ENCODE measurements at regions not wholly inside any gene's neighbourhood (a gene's known extent, or its start where the extent isn't known, plus 50 kb on each side); places are given as distances from the start of the nearest gene placed in this dataset.
"Not testable (repeated sequence)": the region's sequence is repeated elsewhere in the genome, so short reads cannot be mapped to it uniquely, and the experiment has no call there.

DNA sequence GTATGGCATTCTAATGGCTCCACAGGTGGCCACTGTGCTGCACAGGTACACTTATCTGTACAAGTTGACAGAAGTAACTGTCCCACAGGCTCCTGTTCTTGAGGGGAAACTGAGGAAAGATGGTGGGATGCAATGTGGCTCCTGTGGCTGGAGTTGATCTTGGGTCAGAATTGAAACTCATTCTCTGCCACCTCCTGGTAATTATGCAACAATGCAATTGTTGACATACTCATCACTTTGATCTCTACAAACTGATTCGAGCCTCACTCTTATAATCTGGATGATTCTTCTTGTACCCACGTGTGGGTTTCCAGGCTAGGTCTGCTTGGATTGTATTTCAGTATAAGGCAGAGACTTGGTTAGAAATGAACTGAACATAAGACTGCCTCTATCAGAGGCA lies 148.8 kb downstream of the CCNG2 start:
- no peak for DNase-seq (ENCODE audit: low spot score)

DNA sequence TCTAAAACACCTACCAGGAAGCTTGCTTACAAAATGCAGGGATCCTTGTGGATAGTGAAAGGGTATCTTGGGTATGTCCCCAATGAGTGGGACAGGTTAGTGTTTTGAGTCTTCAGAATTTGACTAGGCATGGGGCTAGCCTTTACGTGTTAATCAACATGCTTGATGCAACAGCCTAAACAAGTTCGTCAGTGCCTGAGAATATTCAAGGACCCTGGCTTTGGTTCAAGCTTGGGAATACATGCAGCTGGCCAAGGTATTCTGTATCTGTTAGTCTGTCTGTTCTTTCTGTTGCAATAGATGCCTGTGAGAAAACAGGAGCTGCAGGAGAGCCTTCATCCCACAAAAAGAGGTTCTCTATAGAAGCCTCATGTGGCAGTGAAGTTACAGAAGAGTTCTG lies 149.5 kb downstream of the CCNG2 start:
- DNase-seq (ENCODE audit: low spot score): no peak

DNA sequence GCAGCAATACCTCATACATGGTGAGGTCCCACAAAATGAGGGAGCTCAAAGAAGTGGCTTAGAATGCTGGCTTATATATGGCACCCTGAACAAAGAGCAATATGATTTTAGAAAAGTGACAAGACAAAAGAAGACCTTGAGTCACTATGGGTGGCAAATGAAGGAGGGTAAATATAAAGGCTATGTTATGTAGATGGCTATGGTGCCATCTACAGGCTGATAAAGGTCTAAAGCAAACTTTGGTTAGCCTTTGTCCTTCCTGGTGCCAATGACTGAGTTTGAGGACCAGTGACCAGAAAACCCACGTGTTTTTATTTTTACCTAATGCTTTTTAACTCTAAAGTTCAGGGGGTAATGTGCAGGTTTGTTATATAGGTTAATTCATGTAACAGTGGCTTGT lies 151.8 kb downstream of the CCNG2 start:
- DNase-seq (ENCODE audit: low spot score): no peak

DNA sequence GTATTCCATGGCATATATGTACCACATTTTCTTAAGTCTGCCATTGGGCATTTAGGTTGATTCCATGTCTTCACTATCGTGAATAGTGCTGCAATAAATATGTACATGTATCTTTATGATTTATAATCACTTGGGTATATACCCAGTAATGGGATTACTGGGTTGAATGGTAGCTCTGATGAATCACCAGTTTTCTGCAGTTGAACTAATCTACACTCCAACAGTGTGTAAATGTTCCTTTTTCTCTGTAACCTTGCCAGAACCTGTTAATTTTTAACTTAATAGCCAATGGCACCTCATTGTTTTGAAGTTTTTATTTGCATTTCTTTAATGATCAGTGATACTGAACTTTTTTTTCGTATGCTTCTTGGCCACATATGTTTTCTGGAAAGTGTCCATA lies 152.5 kb downstream of the CCNG2 start:
- DNase-seq (ENCODE audit: low spot score): no peak

DNA sequence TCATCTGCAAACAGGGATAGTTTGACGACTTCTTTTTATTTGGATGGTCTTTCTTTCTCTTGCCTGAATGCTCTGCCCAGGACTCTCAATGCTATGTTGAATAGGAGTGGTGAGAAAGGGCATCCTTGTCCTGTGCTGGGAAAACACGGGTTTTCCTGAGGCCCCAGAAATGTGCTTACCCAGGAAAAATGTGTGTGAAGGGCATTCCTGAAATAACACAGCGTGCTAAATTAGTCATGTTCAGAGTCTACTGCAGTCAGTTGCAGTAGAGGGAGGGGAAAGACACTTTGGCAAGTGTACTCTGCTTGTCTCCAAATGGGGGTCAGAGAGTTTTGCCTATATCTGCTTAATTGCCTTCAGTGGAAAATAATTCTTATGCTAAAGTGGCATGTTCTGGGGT lies 153.9 kb downstream of the CCNG2 start:
- DNase-seq (ENCODE audit: low spot score): no peak

DNA sequence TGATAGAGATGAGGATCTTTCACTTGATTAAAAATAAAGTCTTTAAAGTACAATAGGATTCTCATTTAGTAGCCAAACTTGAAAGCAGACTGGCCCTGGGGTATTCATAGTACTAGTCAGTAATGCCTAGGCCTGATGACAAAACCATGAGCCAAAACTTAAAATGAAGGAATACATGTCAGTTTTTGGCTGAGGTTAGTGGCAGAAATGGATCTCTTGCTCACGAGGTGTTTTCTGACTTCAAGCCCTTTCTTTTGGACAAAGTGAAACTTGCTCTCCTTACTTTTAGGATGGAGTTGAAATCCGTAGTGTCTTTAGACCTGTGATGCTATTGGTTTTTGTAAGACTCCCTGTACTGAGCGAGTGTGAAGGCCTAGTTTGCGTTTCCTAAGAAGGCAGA lies 157.7 kb downstream of the CCNG2 start:
- DNase-seq (ENCODE audit: low spot score): no peak

DNA sequence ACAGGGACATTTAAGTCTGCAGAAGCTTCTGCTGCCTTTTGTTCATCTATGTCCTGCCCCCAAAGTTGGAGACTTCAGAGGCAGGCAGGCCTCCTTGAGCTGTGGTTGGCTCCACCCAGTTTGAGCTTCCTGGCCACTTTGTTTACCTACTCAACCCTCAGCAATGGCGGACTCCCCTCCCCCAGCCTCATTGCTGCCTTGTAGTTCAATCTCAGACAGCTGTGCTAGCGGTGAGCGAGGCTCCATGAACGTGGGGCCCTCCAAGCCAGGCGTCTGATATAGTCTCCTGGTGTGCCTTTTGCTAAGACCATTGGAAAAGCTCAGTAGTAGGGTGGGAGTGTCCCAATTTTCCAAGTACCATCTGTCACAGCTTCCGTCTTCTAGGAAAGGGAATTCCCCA lies 170.1 kb downstream of the CCNG2 start:
- no peak for DNase-seq (ENCODE audit: low spot score)

DNA sequence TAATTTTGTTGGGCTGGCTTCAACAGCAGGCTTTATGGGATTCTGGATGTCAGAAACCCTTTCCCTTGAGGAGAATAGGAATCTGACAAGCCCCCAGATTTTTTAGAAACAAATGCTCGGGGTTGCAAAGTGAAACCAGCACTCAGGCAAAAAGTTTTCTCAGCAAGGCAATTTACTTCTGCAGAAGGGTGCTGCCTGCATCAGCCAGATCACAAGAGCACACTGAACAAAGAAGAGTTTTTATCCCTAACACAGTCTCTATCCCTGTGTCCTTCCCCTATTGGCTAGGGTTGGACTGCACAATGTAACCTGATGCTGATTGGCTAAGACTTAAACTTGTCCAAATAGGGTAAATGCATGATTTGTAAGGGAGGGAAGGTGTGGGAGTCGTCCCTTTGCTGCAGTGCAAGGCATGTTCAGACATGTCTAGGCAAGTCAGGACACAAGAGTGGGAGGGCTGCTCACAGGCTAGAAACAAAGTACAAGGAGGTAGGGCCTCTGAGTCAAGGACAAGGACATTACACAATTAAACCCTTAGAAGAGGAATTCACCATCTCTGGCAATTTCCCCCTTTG lies 175.8 kb downstream of the CCNG2 start:
- DNase-seq (ENCODE audit: low spot score): no peak

DNA sequence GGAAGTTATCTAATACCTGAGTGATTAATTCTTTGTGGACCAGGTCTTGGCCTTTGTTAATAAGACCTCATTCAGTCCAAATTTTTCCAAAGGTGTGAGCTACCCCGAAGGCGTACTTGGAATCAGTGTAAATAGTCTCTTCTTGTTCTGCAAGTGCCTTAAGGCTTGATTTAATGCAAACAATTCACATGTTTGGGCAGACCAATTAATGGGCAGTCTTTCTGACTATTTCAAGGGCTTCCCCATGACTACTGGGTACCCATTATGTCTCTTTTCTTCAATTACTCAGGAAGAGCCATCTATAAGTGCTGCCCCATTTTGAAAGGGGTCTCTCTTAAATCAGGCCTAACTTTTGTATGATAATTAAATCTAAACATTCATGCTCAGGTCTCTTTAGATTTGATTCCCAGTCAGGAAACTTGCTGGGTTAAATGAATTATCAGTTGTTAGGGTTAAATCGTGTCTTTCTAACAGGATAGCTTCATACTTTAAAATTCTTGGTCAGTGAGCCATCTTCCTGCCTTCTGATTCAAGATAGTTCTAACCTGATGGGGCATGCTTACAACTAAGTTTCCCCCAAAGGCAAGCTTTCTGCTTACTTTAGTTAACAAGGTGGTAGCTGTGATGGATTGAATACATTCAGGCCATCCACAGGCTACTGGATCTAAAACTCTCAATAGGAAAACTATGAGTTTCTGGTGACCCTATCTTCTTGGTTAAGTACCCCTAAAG lies 179.6 kb downstream of the CCNG2 start:
- DNase-seq (ENCODE audit: low spot score): no peak

DNA sequence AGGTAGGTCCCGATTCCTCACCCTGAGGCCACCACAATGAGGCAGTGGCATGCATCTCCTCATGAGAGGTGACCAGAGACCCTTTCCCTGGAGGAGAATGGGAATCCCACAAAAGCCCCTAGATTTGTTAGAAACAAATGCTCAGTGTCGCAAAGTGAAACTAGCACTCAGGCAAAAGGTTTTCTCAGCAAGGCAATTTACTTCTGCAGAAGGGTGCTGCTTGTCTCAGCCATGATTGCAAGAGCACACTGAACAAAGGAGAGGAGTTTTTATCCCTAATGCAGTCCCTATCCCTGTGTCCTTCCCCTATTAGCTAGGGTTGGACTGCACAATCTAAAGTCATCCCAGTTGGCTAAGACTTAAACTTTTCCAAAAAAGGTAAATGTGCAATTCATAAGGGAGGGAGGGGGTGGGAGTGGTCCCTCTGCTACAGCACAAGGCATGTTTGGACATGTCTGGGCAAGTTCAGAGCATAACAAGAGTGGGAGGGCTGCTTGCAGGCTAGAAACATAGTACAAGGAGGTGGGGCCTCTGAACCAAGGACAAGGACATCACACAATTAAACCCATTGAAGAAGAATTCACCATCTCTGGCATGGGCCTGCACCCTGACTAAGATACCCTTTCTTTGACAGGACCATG lies 185.3 kb downstream of the CCNG2 start:
- no peak for DNase-seq (ENCODE audit: low spot score)

DNA sequence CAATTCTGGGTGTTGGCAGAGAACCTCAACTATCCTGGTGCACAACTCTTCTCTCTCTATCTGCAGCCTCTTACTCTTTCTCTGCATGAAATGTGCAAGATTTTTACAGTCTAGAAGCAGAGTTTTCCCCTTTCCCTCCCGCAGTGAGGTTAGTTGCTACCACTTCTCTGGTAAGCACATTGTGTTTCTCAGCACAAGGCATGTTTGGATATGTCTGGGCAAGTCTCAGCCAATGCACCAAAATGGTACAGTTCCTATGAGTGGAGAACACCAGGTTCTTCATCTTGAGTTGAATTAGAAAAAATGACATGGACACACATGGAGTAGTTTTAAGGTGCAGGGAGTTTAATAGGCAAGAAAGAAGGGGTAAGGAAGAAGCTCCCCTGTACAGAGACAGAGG lies 187.0 kb downstream of the CCNG2 start:
- no peak for DNase-seq (ENCODE audit: low spot score)

DNA sequence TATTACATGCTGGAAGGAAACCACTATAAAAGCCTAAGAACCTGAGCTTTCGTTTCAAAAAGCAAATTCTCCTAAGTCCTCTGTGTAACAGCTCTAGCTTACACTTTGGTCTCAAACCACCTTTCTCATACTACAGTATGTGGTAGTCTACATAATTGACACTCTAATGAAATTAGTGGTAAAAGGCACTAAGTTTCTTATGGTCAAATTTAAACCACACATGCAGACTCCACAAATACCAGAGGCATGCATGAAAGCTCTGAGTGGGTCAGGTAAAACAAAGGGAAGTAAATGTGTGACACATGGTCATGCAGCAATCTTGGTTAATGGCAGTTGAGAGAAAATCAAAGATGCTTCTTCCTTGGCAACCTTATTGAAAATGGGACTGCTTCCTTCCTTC lies 187.8 kb downstream of the CCNG2 start:
- DNase-seq (ENCODE audit: low spot score): no peak

DNA sequence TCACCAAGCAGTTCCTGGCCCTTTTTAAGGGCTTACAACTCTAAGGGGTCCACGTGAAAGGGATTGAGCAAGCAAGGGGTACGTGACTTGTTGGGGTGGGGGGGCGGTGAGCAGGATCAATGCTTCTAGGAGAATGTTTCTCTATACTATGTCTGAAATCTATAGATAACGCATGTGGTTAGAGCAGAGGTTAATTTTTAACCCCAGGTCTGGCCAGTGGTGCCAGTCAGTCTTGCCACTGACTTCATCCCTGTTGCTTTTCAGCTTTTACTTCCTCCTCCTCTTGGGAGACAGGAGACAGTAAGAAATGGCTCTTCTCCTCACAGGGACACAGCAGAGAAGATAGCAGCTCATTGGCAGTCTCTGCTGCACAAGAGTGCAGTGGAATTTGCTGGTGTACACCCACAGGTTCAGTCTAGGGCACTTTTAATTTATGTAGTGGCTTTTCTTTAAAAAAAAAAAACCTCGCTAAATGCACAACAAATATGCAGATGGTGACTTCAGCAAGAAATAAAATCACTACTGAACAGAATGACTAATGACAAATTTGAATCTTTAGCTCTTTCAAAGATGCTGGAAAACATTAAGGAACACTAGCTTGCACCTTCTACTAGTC lies 190.5 kb downstream of the CCNG2 start:
- DNase-seq (ENCODE audit: low spot score): peak; percentile 45

DNA sequence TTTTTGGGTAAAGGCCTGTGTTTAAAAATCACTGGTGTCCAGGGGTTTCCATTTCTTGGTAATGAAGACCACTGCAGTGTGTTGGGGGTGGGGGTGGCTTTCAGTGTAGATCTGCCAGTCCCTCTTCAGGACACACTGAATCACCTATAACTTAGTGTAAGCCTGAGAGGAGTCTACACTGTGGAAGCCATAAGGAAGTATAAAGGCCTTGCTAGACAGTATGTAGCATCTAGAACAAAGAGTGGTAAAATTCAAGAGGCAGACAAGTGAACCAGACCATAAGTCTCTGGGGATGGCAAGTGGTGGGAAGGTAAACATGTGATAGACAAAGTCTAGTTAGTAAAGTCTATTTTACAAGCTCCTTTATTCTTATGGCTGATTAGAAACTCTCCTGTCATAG lies 191.8 kb downstream of the CCNG2 start:
- no peak for DNase-seq (ENCODE audit: low spot score)

DNA sequence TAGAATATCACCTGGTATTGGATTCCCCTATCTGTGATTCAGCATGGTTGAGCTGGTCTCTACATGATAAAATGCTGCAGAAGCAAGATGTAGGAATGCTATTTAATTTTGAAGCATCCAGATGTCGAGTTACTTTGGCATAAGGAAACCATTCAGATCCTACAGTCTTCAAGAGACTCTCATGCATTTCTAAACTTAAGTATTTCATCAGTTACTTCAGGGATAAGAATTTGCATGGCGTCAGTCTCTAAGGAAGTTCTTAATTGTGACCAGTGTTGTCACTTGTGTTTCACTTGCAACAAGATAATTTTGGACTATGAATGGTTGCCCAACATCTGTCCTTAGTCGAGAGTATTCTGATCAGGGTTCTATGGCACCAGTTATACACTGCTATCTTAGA lies 192.4 kb downstream of the CCNG2 start:
- DNase-seq (ENCODE audit: low spot score): no peak

DNA sequence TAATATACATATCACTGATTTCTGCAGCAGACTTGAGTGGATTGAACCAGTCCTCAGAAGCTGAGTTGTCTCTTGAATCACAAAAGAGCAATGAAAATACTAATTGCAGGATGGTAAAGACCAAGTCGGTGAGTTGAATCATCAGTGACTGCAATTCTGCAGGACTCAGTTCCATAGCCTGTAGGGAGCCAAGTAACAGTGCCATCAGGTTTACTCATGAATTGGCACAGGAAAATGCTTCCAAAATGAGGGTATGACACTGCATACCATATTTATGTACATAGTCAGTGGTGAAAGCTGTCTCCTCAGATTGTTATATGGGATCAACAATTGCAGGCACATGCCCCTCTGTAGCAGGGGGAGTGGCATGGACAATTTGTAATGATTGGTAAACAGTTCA lies 192.8 kb downstream of the CCNG2 start:
- DNase-seq (ENCODE audit: low spot score): no peak

DNA sequence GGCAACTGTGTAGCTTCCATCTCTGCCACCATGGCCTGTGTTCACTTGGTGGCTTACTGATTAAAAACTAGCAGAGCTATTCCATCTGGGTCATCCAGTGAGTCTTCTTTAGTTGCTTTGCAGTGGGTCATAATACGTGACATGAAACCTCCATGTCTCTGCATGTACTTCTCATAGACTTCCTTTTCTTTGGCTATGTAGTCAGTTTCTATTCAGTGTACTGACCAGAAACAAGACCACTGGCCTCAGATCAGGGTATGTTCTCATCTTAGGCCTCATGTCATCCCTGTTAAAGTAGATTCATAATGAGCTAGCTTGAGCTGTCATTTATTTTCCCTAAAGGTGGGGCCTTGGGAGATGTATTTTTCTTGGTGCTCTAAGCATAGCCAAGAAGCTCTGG lies 195.2 kb downstream of the CCNG2 start:
- DNase-seq (ENCODE audit: low spot score): no peak

DNA sequence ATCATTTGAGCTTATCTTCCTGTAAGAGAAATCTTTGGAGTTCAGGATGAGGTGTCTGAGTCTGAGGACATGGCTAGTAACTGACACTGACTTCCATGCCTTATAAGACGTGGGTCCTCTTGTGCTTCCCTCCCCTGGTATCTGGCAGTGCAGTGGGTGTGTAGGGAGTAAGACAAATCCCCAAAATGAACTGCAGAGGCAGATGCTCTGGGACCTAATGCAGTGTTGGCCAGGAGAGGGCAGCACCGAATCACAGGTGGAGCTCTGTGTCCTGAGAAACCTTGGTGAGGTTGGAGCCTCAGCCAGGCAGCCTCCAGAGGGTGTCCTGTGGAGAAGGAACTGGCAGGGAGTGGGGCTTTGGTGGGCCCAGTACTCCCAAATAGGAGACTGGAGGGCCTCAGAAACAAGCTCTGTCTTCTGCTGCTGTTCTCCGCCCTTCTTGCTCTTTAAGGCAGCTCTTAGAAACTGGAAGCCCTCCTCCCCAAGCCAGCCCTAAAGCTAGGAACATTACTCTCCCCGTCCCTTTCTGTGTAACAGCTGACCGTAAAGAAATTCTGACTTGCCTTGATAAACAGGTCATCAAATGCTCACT lies 196.8 kb downstream of the CCNG2 start:
- DNase-seq (ENCODE audit: low spot score): not testable (repeated sequence)

DNA sequence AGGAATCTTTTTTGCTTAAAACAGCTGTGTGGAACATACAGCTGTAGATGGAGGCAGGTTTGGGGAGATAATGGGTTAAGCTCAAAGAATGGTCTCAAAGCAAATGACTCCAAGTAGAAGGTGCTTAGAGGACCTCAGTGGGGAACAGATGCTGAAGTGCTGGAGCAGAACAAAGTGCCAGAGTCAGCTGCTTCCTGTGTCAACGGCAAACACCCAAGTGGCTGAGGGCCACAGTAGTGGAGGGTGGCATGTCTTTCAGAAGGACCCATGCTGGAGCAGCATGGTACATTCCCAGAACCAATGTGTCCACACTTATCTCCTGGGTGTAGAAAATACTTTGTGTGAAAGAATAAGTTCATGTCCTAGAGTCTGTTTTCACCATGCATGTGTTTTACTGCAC lies 197.5 kb downstream of the CCNG2 start:
- no peak for DNase-seq (ENCODE audit: low spot score)

DNA sequence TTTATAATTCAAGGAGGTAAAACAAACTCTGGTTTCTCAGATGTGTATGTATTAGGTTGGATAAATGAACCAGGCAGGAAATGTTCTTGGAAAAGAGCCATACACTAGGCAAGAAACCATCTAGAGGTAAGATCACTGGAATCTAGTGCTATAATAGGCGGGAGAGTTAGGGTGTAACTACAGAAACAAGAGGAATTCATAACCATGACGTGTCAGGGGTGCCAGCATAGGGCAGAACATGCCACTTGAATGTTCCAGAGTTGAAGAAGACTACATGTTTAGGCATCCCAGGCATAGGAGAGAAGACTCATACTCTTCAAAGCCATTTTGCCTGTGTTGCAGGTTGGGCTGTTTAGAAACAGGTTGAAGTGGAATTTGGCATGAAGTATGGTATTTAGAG lies 198.7 kb downstream of the CCNG2 start:
- DNase-seq (ENCODE audit: low spot score): no peak

DNA sequence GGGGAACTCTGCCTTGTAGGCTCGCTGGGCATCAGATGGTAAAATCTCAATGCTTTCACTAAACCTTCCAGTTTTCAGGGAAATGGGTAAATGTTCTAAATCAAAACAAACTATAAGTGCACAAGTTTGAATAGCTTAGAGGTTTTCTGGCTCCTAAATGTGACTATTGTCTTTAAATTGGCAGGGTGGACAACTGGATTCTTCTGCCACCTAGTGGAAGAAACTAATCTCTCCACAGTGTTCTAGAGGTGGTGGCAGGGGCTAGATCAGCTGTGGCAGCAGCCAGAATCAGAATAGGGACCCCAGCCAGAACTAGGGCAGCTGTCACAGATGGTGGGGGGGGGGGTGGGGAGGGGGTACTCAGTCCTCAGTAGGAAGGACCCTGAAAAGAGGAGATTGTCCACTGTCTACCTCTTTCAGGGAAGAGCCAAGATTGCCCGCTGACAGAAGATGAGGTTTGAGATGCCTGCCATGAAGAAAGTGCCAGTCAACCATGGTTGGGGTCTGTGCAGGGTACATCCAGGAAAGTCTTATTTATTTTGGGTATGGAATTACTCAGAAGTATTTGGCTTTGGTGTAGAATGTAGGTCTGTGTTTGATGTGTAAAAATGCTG lies 201.4 kb downstream of the CCNG2 start:
- peak; percentile 29 for DNase-seq (ENCODE audit: low spot score)

DNA sequence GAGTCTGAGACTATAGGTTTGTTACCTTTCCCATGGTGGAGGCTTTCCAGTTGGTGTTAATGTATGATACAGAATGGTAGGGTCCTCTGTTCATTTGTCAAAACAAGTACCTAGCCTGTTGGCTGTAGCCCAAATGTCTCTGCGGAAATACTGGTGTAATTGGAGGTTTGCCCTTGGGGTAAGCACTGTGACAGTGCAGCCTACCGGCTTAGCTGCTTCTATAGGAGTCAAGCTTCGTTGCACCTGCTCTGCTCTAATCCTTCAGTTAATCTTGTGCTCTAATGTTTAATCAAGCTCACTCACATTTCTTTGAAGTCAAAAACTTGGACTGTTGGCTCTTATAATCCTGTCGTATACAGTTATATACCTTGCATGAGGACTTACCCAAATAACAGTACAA lies 203.4 kb downstream of the CCNG2 start:
- DNase-seq (ENCODE audit: low spot score): no peak

Measured in mucosa of gallbladder (tissue), 1 donor.